H1 (cell line): ENCODE measurements at regions not wholly inside any gene's neighbourhood (a gene's known extent, or its start where the extent isn't known, plus 50 kb on each side); places are given as distances from the start of the nearest gene placed in this dataset.

Source experiments
- CEBPB ChIP-seq: IDR thresholded peaks from 2 replicates; pipeline ENCODE4 v1.6.1; 2012; ENCODE audit warnings: low read depth, low read length
- CHD2 ChIP-seq: IDR thresholded peaks from 2 replicates; pipeline ENCODE4 v1.6.1; 2012; ENCODE audit warnings: low read length, improper control_type of control experiment
- EP300 ChIP-seq, 2 experiments: IDR thresholded peaks; 1 replicate in 1 of 2; 2 replicates in 1 of 2; pipeline ENCODE4 v1.6.1; 2011 to 2012; ENCODE audit warnings: low read depth in 2 of 2, low read length in 2 of 2, mild to moderate bottlenecking in 2 of 2, borderline replicate concordance in 1 of 2, inconsistent platforms in 1 of 2, moderate library complexity in 1 of 2
- TF ChIP-seq, protein P1 (sequence below), 3 experiments: IDR thresholded peaks; 1 replicate in 2 of 3; 2 replicates in 1 of 3; pipeline versions ENCODE4 v1.5.1 to v1.6.1; 2011; ENCODE audit warnings: low read length in 3 of 3, mild to moderate bottlenecking in 3 of 3, inconsistent platforms in 2 of 3, low read depth in 1 of 3, moderate library complexity in 1 of 3; ENCODE audit not compliant: insufficient read depth in 1 of 3; ENCODE audit errors: control extremely low read depth in 1 of 3

GRCh38 chr7:89606511-89606910 lies 547.8 kb upstream of the STEAP1 start:
- TF ChIP-seq, protein P1, sequence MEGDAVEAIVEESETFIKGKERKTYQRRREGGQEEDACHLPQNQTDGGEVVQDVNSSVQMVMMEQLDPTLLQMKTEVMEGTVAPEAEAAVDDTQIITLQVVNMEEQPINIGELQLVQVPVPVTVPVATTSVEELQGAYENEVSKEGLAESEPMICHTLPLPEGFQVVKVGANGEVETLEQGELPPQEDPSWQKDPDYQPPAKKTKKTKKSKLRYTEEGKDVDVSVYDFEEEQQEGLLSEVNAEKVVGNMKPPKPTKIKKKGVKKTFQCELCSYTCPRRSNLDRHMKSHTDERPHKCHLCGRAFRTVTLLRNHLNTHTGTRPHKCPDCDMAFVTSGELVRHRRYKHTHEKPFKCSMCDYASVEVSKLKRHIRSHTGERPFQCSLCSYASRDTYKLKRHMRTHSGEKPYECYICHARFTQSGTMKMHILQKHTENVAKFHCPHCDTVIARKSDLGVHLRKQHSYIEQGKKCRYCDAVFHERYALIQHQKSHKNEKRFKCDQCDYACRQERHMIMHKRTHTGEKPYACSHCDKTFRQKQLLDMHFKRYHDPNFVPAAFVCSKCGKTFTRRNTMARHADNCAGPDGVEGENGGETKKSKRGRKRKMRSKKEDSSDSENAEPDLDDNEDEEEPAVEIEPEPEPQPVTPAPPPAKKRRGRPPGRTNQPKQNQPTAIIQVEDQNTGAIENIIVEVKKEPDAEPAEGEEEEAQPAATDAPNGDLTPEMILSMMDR (IDR thresholded peaks at IDR 0.05; ENCODE audit: control extremely low read depth in 1 of 3, insufficient read depth in 1 of 3, low read depth in 1 of 3, low read length in 3 of 3): no peak
- TF ChIP-seq EP300 (IDR thresholded peaks at IDR 0.05; ENCODE audit: borderline replicate concordance in 1 of 2, low read depth in 2 of 2, low read length in 2 of 2): no peak
- TF ChIP-seq CHD2: no peak
- TF ChIP-seq CEBPB: no peak
